Pancreas (tissue), 10 donors: ENCODE measurements at regions not wholly inside any gene's neighbourhood (a gene's known extent, or its start where the extent isn't known, plus 50 kb on each side); places are given as distances from the start of the nearest gene placed in this dataset.
A peak's percentile ranks its signal among the peaks of the same experiment; 100 is the strongest.

Experiments used
- ATAC-seq, 4 donors: fragments of 200-7000 bp; cut with Tn5 transposase; one replicate each; pipeline versions ENCODE4 v1.8.0 to v1.9.1; 2020; ENCODE audit warnings: mild to moderate bottlenecking in 4 of 4, moderate library complexity in 4 of 4
- DNase-seq, 6 donors: peaks; one replicate each; pipeline ENCODE4 v3.0.0-alpha.2; 2020
- FAIRE-seq: peaks from 2 replicates; lab custom pipeline; 2012; peaks lifted over from hg19 to GRCh38; lab: Jason Lieb, UNC
- H3K27ac ChIP-seq, 4 donors: fragments of 200-600 bp; sonication (generic); 1 replicate in 3 of 4; 2 replicates in 1 of 4; pipeline versions ENCODE4 v1.5.0 to v1.8.0; 2020
- H3K27me3 ChIP-seq, 4 donors: fragments of 200-600 bp; one replicate each; pipeline ENCODE4 v1.8.0; 2021
- H3K36me3 ChIP-seq, 3 donors: fragments of 200-600 bp; sonication (generic) in 1 of 3; one replicate each; pipeline versions ENCODE4 v1.5.0 to v1.8.0; 2020 to 2021
- H3K4me1 ChIP-seq, 3 donors: fragments of 200-600 bp; one replicate each; pipeline ENCODE4 v1.8.0; 2021
- H3K4me3 ChIP-seq, 4 donors: fragments of 200-600 bp; sonication (generic) in 2 of 4; one replicate each; pipeline versions ENCODE4 v1.5.0 to v1.8.0; 2020 to 2021
- H3K9me3 ChIP-seq, 4 donors: fragments of 200-600 bp; one replicate each; pipeline ENCODE4 v1.8.0; 2021
- WGBS, 2 donors: extraction: QIAGEN DNeasy Blood & Tissue Kit; methylation state at CpG; one replicate each; pipeline ENCODE4 v1.1.7; 2013; 5-methylcytosine and 5-hydroxymethylcytosine counted together
- intact Hi-C, 3 donors: fragments of 100-400 bp; cut with DNase I; formaldehyde crosslinking; loops; one replicate each; pipeline versions ENCODE4 v1.11.1 to v1.14.2; 2022
- TF ChIP-seq, protein P1 (sequence below), 4 donors: fragments of 200-600 bp; sonication (generic) in 3 of 4; IDR thresholded peaks; one replicate each; pipeline versions ENCODE4 v1.5.0 to v1.8.0; 2021; ENCODE audit warnings: antibody characterized with exemption in 4 of 4
- donor health status: healthy with polysubstance abuse.
- donor health status: DM: no; HTN: no; CAD: no; lungs with moderate emphysema.
- donor health status: DM: no; HTN: no; CAD: no.
- donor health status: control.
- donor health status: control.
- donor health status: Bipolar disorder and iron deficiency.
- donor health status: DM: yes; HTN: yes; CAD: no.
- donor health status: DM: no; HTN: no; CAD: no.
- donor health status: DM: no; HTN: no; CAD: no.
- donor health status: DM: yes; HTN: yes; CAD: no.

DNA sequence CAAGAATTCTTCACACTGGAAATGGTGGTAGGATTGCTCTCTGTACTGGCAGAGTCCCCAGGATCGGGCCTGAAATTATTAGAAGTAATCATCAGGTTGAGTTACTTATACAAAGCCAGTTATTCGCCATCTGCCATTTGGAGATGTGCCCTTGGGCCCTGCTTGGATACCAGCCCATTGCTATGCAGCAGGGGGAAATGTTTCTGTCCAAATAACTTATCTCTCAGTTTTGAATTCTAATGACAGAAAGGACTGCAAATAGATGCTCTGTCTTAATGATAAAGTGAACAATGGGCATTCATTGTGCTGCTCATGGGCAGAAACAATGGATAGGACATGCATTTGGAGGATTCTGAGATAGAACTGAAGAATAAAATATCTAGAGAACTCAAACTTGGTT, 139.1 kb upstream of the PELI2 start:
- no peak for ATAC-seq
- intact Hi-C loops: no loop called here
- Histone ChIP-seq H3K36me3 (no peaks in the 10 kb centered on the region), H3K4me1 (peaks cover 0 to 3% (median 0%) of the 10 kb centered on the region in 3 donors), H3K4me3 (no peak overlapping the region), H3K27ac (no peak overlapping the region), H3K27me3 (no peaks in the 10 kb centered on the region), H3K9me3 (no peaks in the 10 kb centered on the region)
- TF ChIP-seq, protein P1, sequence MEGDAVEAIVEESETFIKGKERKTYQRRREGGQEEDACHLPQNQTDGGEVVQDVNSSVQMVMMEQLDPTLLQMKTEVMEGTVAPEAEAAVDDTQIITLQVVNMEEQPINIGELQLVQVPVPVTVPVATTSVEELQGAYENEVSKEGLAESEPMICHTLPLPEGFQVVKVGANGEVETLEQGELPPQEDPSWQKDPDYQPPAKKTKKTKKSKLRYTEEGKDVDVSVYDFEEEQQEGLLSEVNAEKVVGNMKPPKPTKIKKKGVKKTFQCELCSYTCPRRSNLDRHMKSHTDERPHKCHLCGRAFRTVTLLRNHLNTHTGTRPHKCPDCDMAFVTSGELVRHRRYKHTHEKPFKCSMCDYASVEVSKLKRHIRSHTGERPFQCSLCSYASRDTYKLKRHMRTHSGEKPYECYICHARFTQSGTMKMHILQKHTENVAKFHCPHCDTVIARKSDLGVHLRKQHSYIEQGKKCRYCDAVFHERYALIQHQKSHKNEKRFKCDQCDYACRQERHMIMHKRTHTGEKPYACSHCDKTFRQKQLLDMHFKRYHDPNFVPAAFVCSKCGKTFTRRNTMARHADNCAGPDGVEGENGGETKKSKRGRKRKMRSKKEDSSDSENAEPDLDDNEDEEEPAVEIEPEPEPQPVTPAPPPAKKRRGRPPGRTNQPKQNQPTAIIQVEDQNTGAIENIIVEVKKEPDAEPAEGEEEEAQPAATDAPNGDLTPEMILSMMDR (IDR thresholded peaks at IDR 0.05): no peak
- WGBS, 2 donors: 66 to 76% methylated on average over 2 of the region's 2 CpGs
- FAIRE-seq: no peak
- DNase-seq: no peak

DNA sequence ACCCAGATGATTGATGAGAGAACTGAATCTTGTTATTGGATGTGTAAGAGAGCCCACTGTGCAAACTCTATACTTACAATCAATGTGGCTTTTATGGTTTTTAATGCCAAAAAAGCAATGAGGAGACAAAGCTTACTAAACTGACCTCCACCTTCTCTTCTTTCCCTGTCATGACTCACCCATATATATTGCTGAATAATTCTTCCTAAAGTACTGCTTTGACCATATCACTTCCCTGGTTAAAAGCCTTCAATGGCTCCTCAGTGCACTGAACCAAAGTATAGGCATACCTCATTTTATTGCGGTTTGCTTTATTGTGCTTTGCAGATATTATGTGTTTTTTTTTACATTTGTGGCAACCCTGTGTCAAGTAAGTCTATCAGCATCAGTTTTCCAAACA, 138.4 kb upstream of the PELI2 start:
- Histone ChIP-seq H3K9me3 (no peaks in the 10 kb centered on the region), H3K27me3 (no peaks in the 10 kb centered on the region), H3K4me1 (peaks cover 0 to 3% (median 0%) of the 10 kb centered on the region in 3 donors), H3K36me3 (no peaks in the 10 kb centered on the region), H3K4me3 (no peak overlapping the region), H3K27ac (no peak overlapping the region)
- DNase-seq: no peak
- no peak for ATAC-seq
- TF ChIP-seq, protein P1 (IDR thresholded peaks at IDR 0.05): no peak
- no peak for FAIRE-seq
- intact Hi-C loops: no loop called here
- WGBS, 2 donors: 92 to 97% methylated on average over 1 of the region's 1 CpG

DNA sequence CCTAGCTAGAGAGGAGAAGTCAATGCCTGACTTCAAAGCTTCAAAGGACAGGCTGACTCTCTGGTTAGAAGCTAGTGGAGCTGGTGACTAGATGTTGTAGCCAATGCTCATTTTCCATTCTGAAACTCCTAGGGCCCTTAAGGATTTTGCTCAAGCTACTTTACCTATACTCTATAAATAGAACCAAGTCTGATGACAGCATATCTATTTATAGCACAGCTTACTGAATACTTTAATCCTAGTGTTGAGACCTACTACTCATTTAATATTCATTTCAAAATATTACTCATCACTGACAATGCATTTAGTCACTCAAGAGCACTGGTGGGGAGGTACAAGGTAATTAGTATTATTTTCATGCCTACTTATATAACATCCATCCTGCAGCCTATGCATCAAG, 137.2 kb upstream of the PELI2 start:
- FAIRE-seq (no peak), DNase-seq (no peak), ATAC-seq (no peak)
- Histone ChIP-seq H3K27ac (no peak overlapping the region), H3K4me1 (peaks cover 0 to 3% (median 0%) of the 10 kb centered on the region in 3 donors), H3K9me3 (no peaks in the 10 kb centered on the region), H3K4me3 (no peak overlapping the region), H3K36me3 (no peaks in the 10 kb centered on the region), H3K27me3 (no peaks in the 10 kb centered on the region)
- TF ChIP-seq, protein P1 (IDR thresholded peaks at IDR 0.05): no peak
- intact Hi-C loops: no loop called here

DNA sequence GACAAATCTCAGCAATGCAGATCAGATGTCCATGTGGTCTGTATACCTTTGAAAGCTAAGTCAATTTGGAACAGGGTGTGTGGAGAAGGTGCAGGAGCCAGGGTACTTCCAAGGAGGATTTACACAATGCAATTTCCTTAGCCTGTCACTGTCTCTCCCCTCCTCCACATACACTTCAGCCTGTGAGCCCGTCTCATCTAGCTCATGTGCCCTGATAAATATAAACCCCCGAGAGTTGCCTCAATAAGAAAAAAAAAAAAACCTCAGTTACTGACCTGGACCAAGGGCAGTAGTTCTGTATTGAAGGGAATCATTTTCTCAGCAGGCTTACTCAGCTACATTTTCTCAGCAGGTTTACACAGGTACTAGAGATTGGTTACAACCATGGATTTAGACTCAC, 132.1 kb upstream of the PELI2 start:
- FAIRE-seq: no peak
- no peak for ATAC-seq
- intact Hi-C loops: no loop called here
- Histone ChIP-seq H3K27me3 (no peaks in the 10 kb centered on the region), H3K9me3 (no peaks in the 10 kb centered on the region), H3K4me1 (no peaks in the 10 kb centered on the region), H3K36me3 (no peaks in the 10 kb centered on the region), H3K27ac (no peak overlapping the region), H3K4me3 (no peak overlapping the region)
- TF ChIP-seq, protein P1 (IDR thresholded peaks at IDR 0.05): no peak
- 53% methylated on average over 2 of the region's 2 CpGs for WGBS, 2 donors
- no peak for DNase-seq

DNA sequence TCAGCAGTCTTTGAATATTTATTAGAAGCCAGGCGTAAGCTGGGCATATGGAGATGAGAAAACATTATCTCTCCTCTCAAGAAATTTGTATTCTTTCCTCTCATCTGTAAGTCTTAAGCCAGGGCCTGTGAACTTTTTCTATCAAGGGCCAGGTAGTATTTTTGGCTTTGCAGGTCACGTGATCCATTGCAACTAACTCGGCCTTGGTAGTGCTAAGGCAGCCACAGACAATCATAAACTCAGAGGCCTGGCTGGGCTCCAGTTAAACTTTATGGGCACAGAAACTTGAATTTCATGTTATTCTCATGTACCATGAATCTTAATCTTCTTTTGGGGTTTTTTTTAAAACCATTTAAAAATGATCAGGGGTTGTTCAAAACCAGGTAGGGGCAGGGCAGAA, 117.4 kb upstream of the PELI2 start:
- Histone ChIP-seq H3K4me3 (no peak overlapping the region), H3K4me1 (no peaks in the 10 kb centered on the region), H3K36me3 (no peaks in the 10 kb centered on the region), H3K27ac (no peak overlapping the region), H3K9me3 (no peaks in the 10 kb centered on the region), H3K27me3 (no peaks in the 10 kb centered on the region)
- intact Hi-C loops: no loop called here
- ATAC-seq (peak in 1 of 4 donors; percentile 50), DNase-seq (peak in 1 of 6 donors; percentile 18), FAIRE-seq (no peak)
- TF ChIP-seq, protein P1 (IDR thresholded peaks at IDR 0.05): no peak
- WGBS, 2 donors: 46 to 53% methylated on average over 3 of the region's 3 CpGs
